HG02852 (cell line): ENCODE measurements at regions not wholly inside any gene's neighbourhood (a gene's known extent, or its start where the extent isn't known, plus 50 kb on each side); places are given as distances from the start of the nearest gene placed in this dataset.

Source experiments
- ATAC-seq: cut with Tn5 transposase; IDR thresholded peaks from one replicate; pipeline ENCODE4 v1.9.1; 2021; ENCODE audit warnings: mild to moderate bottlenecking, moderate library complexity; ENCODE audit not compliant: unreplicated experiment

DNA sequence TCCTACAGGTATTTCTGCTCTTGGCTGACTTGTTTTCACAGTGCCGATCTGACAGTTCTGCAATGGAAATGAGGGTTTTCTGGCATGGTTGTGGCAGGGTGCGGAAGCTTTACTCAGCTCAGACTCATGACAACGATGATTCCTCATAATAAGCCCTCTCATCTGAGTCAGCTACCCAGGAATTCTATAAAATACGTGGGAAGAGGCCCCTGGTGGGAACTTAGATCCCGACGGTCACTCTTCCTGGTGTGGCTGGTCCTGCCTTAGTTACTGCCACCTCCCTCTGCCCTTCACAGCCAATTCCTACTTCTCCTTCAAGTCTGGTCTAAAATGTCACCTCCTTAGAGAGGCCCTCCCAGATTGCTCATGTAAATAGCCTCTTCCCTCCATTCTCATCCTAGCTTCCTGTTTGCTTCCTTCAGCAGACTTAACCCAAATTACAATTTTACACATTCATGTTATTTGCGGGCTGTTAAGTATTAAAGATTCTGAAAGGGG is 104.2 kb upstream of the MAP1LC3B2 start:
- ATAC-seq = no peak

DNA sequence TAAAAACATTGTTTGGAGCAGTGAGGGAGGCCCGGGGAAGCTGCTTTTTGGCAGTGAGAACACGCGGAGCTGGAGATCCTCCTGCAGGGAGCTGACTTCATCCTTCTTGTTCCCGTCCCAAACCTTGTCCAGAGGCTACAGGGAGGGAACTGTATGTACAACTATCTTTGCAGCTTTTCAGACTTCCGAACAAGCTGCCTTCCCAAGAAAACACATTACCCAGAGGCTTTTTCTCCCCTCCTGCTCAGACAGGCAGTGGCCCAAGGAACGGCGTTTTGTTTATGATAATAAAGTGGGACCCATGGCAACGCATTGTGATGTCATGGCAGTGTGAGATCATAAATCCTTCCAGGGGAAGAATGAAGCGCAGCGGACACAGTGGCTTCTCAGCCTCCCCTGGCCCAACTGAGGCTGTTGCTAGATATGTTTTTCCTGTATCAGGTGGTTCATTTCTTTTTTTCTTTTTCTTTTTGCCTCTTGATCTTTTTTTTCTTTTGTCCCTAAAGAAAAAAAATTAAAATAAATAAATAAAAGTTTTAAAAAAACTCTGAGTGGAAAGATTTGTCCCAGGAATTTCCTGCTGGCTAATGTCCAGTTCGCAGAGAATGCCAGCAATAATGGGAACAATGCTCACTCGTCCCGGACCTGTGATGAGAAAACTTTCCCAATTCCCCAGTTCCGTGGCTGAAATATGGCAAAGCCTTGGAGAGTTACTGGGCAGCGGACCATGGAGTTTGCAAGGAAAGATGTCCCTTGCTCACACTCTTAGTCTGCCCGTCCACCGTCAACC is 103.4 kb upstream of the MAP1LC3B2 start:
- no peak for ATAC-seq

DNA sequence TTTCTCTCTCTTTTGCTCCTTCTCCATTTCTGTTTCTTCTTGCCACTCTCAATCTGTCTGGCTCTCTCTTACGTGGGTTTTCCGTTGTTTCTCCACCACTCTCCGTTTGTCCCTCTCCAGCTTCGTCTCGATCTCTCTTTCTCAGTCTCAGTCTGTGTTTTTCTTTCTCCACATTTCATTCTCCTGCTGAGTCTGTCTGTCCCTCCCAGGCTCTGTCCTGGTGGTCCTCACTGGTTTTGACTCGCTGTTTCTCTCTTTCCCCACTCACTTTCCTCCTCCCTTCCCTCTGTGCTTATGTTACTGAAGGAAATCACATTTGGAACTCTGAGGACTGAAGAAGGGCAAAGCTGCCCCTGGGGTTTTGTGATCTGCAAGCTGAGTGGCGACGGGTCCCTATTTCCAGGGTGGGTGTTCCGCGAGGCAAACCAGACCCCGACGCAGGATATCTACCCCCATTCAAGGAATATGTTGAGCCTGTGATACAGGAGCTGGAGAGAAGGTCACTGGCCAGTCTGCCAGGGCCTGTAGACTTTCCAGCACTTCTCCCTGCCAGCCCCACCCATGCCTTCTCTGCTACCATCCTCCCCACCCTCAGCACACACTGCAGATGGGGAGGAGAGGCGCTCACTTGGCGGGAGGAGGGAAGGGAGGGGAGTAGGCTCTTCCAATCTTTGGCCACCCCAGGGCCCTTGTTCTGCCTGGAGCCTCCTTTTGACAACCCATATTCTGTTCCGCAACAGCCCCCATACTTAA is 102.7 kb upstream of the MAP1LC3B2 start:
- no peak for ATAC-seq

DNA sequence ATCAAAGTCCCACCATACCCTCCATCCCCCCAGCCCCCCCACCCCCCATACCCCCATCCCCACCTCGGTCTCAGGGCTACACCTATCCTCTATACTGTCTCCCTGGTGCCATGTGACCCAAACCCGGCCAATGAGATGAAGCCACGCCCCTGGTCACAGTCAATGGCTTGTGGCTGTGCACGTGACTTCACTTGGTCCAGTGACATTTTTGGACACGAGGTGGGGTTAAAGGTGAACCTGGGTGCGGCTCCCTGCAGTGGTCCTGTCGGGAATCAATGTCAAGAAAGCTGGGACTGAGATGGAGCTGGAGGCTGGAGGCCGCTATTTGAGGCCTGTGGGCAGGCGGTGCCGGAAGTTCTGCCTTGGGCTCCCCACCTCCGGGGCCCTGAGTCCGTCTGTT is 100.7 kb upstream of the MAP1LC3B2 start:
- no peak for ATAC-seq

DNA sequence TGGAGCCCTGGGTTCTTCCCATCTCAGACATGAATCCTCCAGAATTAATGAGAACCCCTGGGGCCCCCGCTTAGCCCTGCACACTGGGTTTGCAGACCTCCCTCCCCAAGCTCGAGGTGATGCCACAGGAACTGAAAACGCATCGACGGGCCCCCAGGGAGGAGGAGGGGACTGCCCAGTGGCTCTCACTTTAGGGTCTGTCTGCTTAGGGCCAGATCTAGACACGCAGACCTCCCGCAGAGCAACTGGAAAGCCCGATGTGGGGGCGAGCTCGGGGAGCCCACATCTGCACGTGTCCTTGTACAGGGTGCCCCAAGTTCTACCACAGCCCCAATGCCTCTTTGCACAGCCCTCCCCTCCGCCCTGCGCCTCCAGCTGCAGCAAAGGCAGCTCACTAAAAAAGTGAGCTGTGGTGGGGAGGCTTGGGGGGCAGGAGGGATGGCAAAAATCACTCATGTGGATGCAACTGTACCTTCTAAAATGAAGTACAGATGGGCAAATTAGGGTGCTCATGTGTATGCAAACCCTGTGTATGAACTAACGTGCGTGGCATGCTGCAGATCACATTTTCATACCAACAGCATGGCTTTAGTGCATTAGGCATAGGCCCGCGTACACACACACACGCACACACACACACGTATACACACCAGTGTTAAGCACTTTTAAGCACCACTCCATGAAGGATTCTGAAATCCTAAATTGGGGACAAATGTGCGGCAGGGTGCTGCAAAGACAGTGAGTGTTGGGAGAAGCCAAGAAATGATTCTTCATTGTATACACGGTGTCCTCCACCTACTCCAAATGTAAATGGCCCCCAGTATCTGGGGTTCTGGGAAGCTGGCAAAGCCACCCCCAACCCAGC is 99.9 kb upstream of the MAP1LC3B2 start:
- no peak for ATAC-seq

DNA sequence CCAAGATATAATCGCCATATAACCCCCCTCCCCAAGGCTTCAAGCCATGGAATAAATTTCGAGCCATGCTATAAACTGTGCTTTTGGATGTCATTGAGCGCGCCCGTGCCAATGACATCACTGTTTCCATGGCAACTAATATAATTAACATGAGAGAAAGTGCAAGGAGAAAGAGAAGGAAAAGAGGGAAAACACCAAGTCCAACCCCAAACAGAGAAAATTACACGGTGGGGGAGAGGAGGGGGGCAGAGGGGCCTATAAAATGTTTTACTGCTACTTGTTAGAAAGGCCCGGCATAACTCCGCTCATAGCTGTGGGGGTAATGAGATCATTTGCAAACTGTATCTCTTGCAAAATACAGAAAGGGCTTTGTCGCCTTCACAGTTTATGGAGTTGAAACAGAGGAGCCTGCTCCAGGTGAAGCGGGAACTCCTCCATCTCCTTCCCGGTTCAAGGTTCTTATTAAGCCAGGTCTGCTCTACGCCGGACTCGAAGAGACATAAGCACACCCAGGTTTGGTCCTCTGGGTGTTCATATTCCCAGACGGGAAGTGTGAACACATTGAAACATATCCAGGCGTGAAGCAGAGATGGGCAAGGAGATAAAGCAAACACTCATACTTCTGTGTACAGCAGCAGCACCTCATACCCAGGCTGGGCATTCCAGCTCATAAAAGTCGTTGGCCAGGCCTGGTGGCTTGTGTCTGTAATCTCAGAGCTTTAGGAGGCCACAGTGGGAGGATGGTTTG is 99.1 kb upstream of the MAP1LC3B2 start:
- ATAC-seq = no peak

DNA sequence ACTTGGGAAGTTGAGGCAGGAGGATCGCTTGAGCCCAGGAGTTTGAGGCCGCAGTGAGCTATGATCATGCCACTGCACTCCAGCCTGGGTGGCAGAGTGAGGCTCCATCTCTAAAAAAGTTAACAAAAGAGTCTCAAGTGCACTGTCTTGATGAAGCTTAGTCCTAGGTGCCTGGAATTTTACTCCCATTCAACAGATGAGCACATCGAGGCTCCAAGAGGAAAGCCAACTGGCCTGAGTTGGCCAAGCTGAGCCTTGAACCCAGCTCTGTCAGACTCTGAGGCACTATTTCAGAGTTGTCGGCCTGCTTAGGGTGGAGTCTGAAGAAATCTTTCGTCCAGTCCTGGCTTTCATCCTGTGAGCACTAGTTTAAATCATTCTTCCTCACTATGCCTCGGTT is 98.1 kb upstream of the MAP1LC3B2 start:
- ATAC-seq = no peak

DNA sequence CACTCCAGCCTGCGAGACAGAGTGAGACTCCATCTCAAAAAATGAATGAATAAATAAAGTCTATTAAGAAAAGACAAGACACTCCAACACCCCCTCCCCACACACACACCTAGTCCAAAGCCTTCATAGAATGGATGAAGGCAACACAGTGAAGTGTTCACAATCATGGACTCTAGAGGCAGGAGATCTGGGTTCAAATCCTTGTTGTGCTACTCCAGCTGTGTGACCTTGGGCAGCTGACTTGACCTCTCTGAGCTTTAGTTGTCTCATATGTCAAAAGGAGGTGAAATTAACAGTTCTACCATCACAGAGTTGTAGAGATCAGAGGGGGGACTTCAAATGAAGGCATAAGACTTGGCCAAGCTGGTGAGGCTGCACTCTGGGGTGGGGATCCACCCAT is 95.8 kb upstream of the MAP1LC3B2 start:
- ATAC-seq = no peak

DNA sequence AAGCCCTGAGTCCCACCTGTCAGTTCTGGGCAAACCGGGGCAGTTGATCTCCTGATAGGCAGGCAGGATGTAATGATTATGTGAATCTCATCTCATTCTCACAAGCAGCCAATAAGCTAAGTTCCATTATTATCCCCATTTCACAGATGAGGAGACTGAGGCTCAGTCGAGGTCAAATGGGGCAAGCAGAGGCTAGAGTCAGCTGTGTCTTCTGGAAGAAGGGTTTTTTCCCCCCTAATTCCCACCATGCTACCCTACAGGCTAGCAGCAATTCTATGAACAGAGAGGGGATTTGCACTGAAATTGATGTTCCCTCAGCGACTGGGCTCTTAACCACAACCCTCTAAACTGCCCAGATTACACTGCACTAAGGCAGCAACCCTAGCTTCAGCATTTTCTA is 93.8 kb upstream of the MAP1LC3B2 start:
- no peak for ATAC-seq

DNA sequence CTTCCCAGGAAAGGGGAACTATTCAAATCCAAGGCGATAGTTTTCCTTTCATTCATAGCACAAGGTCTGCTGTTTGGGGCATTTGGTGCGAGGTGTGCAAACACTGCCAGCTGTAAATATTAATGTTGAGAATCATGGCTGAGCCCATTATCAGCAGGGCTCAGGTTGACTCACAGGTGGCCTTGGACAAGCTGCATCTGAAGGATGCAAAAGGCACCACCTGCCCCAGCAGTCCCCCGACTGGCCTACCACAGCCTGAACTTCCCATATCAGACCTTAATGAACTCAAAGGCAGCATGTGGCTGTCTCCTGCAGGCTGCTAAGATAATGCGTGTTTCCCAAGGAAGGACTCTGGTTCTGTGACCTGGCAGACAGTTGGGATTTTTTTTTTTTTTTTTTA is 93.3 kb upstream of the MAP1LC3B2 start:
- no peak for ATAC-seq

DNA sequence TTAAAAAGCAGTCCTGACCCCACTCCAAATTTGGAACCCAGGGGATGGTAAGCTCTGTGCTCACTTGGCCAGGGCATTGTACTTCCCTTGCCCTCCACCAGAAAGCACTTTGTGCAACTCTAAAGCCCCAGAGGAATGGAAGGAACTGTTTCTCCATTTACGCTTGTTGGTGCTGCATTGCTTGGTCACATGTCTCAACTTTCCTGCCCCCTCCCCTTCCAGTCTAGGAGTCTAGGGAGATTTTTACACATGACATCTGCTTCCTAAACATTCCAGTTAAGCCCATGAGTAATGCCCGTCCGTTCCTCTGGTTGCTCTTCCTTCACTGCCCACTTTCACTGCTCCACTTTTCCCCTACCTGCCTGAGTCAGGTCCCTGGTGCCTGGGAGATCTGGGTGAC is 92.6 kb upstream of the MAP1LC3B2 start:
- ATAC-seq = no peak

DNA sequence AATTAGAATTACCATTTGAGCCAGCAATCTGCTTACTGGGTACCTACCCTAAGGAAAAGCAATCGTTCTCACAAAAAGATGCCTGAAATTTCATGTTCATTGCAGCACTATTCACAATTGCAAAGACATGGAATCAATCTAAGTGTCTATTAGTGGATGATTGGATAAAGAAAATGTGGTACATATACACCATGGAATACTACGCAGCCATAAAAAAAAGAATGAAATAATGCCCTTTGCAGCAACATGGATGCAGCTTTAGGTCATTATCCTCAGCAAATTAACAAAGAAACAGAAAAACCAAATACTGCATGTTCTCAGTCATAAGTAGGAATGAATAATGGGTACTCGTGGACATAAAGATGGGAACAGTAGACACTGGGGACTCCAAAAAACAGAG is 89.8 kb upstream of the MAP1LC3B2 start:
- no peak for ATAC-seq

DNA sequence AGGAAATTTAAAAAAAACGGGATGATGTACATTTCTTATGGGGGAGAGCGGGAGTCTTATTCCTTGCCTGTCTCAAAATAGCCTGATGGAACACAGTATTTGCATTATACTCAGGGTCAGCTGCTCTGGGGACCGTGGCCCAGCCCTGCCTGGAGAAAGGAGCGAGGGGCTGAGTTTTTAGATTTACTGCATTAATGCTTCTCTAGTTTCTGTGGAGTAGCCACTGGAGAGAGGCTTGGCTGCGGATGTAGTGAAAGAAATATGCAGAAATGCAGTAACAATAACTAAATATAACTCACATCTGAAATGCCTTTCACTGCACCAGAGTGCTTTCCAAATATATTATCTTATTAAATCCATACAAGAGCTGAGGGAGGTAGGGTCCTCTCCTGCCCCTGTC is 87.6 kb upstream of the MAP1LC3B2 start:
- ATAC-seq = no peak

DNA sequence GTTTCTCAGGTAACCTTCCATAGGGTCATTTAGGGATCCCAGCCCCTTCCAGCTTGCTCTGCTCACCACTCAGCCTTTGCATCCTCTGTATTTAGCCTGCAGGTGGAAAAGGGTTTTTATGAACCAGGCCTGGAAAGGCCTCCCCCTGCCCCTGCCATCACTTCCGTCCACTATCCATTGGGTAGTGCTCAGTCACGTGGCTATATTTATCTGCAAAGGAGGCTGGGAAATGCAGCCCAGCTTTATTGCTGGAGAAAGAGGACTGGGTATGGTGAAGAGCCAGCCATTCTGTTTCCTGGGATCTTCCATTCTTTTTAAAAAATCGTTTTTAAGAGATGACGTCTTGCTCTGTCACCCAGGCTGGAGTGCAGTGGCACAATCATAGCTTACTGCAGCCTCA is 87.0 kb upstream of the MAP1LC3B2 start:
- no peak for ATAC-seq

DNA sequence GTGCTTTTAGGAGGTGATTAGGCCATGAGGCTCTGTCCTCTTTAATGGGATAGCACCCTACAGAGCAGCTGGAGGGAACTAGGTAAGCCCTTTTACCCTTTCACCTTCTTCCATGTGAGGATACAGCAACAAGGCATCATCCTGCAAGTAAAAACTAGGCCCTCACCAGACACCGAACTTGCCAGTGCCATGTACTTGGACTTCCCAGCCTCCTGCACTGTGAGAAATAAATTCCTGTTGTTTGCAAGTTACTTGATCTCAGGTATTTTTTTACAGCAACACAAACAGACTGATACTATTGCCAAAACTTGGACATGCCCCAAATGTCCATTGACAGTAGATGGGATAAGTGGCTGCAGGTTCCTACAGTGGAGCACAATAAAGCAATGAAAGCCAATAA is 85.8 kb upstream of the MAP1LC3B2 start:
- no peak for ATAC-seq

DNA sequence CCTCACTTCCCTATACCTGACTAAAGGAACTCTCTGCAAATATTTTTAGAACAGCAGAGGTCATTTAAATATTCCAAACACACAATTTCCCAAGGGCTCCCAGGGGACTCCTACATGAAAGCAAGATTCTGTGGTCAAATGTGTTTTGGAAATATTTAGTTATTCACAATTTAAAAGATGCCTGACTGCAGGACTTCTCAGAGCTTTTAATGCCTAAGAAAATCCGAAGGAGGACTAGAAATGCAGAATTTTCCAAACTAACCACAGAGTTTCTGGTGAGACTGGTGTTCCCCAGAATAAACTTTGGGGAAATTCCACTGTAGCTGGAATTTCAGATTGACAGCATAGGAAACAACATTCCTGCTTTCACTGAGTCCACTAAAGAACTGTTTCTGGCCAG is 84.8 kb upstream of the MAP1LC3B2 start:
- ATAC-seq = no peak

DNA sequence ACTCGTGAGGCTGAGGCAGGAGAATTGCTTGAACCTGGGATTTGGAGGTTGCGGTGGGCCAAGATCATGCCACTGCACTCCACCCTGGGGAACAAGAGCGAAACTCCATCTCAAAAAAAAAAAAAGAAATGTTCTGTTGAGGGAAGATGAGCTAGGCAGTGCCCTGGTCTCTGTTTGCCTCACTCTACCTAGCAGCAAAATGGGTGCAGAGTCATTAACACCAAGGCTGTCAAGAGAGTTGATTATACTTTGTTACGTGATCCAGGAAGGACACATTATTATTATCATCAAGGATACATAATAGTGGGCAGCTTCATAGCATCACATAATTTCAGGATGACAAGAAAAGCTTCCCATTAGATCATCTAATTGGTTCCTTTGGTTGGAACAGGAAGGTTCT is 84.3 kb upstream of the MAP1LC3B2 start:
- no peak for ATAC-seq

DNA sequence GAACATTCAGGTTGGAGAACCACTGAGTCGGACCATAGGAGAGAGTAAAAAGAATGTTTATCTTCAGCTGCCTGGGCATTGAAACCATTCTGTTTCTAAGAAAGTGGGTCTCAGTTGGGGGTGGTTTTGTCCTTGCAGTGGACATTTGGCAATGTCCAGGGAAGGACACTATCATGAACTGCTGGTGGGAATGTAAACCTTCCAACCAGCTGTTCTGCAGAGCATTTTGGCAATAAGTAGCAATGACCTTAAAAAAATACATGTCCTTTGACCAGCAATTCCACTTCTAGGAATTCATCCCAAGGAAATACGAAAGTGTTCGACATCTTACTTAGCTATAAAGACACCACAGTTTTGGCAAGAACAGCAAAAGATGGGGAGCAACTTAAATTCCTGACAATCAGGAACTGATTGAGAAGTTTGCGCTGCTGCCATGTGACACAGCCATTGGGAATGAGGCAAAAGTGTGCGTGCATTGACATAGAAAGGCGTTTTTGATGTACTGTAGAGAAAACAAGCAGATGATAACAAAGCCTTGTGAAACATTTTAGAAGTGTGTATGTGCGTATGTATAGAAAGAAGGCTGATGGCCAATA is 82.9 kb upstream of the MAP1LC3B2 start:
- ATAC-seq = no peak

DNA sequence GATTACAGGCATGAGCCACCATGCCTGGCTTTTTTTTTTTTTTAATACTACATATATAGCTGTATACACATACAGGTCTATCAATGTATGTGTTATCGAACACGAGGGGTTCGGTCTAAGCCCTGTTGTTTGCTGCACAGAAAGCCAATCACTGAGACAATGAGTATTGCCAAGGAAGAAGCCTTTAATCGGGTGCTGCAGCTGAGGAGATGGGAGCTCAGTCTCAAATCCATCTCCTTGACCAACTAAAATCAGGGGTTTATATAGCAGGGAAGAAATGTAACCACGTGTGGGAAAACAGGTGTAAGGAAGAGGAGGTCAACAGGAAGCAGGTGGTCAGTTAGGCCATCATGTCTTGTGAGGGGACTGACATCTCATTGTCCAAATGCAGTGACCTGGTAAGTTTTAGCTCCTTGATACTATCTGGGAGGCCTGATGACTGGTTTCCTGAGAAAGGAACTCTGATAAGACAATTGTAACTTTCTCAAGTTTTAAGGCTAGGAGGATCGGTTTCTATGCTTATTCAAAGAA is 80.9 kb upstream of the MAP1LC3B2 start:
- ATAC-seq = no peak

DNA sequence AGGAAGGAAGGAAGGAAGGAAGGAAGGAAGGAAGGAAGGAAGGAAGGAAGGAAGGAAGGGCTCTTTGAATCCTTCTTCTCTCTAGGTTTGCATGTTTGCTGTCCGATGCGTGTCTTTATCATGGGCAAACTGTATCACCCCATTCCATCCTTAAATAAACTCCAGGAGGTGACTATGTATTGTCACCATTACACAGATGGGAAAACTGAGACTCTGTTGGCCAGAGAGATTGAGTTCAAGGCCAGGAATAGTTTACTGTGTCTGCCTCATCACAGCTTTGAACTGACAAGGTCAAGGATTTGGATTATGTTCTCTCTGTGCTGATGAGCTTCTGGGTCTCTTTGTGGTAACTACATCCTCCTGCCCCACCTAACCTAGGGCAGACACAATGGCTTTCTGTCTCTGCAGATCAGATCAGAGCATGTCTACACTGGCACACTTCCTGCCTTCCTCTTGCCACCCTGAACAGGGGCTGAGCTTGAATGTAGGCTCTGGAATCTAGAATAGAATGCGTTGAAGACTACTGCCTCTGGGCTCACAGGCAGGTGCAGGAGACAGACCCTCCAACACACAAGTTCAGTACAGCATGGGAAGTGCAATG is 78.9 kb upstream of the MAP1LC3B2 start:
- no peak for ATAC-seq
